Lung (tissue), 11 donors: ENCODE measurements at regions not wholly inside any gene's neighbourhood (a gene's known extent, or its start where the extent isn't known, plus 50 kb on each side); places are given as distances from the start of the nearest gene placed in this dataset.
"Not testable (repeated sequence)": the region's sequence is repeated elsewhere in the genome, so short reads cannot be mapped to it uniquely, and the experiment has no call there.

Experiments used
- ATAC-seq: fragments of 200-7000 bp; cut with Tn5 transposase; one replicate; pipeline ENCODE4 v1.9.1; 2020; ENCODE audit warnings: moderate number of reproducible peaks; ENCODE audit not compliant: insufficient read depth, low FRiP score
- DNase-seq, 3 donors: peaks; one replicate each; pipeline ENCODE4 v3.0.0-alpha.2; 2013 to 2017
- H3K27ac ChIP-seq, 2 donors: one replicate each; pipeline ENCODE4 v1.5.1; 2013; ENCODE audit warnings: mild to moderate bottlenecking in 2 of 2, moderate library complexity in 2 of 2, control low read depth in 1 of 2, inconsistent platforms in 1 of 2, low read depth in 1 of 2, low read length in 1 of 2
- H3K27me3 ChIP-seq, 3 donors: one replicate each; pipeline ENCODE4 v1.5.1; 2013; ENCODE audit warnings: low read length in 2 of 3; ENCODE audit not compliant: control insufficient read depth in 3 of 3, insufficient read depth in 3 of 3
- H3K36me3 ChIP-seq, 4 donors: one replicate each; pipeline ENCODE4 v1.5.1; 2013; ENCODE audit warnings: low read length in 4 of 4, mild to moderate bottlenecking in 1 of 4, moderate library complexity in 1 of 4; ENCODE audit not compliant: control insufficient read depth in 4 of 4, insufficient read depth in 4 of 4
- H3K4me1 ChIP-seq, 5 donors: one replicate each; pipeline ENCODE4 v1.5.1; 2013; ENCODE audit warnings: low read length in 5 of 5, mild to moderate bottlenecking in 2 of 5, moderate library complexity in 1 of 5; ENCODE audit not compliant: control insufficient read depth in 5 of 5, insufficient read depth in 5 of 5
- H3K4me3 ChIP-seq: one replicate; pipeline ENCODE4 v1.5.1; 2013; ENCODE audit warnings: mild to moderate bottlenecking, control low read depth, moderate library complexity
- H3K9ac ChIP-seq, 2 donors: one replicate each; pipeline ENCODE4 v1.5.1; 2013; ENCODE audit warnings: low read length in 2 of 2, control low read depth in 1 of 2; ENCODE audit not compliant: insufficient read depth in 1 of 2
- H3K9me3 ChIP-seq, 4 donors: one replicate each; pipeline ENCODE4 v1.5.1; 2013; ENCODE audit warnings: low read length in 3 of 4, mild to moderate bottlenecking in 1 of 4, moderate library complexity in 1 of 4; ENCODE audit not compliant: control insufficient read depth in 4 of 4, insufficient read depth in 3 of 4
- CTCF ChIP-seq: IDR thresholded peaks from 2 replicates; pipeline ENCODE4 v1.5.1; 2012; ENCODE audit warnings: mild to moderate bottlenecking; ENCODE audit errors: control extremely low read depth, extremely low read depth
- WGBS, 2 donors: extraction: QIAGEN DNeasy Blood & Tissue Kit; methylation state at CpG; one replicate each; pipeline ENCODE4 v1.1.7; 2013; 5-methylcytosine and 5-hydroxymethylcytosine counted together
- donor health status: control.
- donor health status: control.
- donor health status: Bipolar disorder and iron deficiency.
- donor health status: healthy.
- donor health status: DM: yes; HTN: yes; CAD: no.

DNA sequence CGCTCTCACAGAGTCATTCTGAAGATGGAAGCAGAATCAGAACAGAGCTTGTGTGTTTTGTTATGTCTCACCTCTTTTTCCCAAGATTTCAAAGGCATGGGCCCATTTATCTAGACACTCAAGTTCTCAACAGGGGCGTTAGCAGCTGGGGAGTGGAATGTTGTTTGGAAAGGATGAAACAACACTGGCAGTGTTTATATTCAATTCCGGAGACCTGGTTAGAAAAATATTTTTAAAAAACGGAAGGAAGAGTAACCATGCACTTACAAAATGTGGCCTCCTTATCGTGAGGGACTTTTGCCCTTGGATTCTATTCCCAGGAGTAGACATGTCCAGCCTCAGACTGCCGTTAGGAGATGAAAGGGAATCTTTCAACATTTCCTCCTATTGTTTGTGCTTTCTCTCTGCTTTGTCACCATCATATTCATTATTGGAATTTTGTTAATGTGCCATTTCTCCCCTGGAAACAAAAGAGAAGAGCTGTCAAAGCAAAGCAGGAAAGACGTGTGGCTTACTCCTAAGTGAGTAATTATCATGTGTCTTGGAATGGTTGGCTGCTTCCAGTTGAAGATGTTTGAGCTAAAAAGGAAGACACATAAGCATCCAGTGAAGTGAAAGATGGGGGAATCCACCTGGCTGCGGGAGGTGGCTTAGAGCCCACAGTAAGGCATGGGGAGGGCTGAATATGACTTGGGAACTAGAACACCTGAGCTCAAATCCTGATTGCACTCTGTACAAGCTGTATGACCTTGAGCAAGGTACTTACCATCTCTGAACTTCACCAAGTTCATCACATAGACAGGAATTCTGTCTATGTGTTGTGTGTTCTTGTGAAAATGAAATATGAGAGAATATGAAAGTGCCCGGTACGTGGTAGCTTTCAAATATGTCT is 71.7 kb upstream of the JUN start:
- Histone ChIP-seq H3K4me3 (no peak overlapping the region), H3K27ac (peak overlapping the region in 1 of 2 donors; percentile 61), H3K36me3 (no peaks in the 10 kb centered on the region), H3K27me3 (no peaks in the 10 kb centered on the region), H3K4me1 (peaks cover 0 to 24% (median 15%) of the 10 kb centered on the region in 5 donors), H3K9me3 (no peaks in the 10 kb centered on the region), H3K9ac (no peak overlapping the region)
- peak in 2 of 3 donors; percentile 53 to 63 for DNase-seq
- no peak for ATAC-seq
- 57 to 69% methylated on average over 10 of the region's 10 CpGs for WGBS, 2 donors
- TF ChIP-seq CTCF, result no peak

- 94 to 96% methylated on average over 1 of the region's 1 CpG for WGBS, 2 donors
- not testable (repeated sequence) for H3K27me3 ChIP-seq, DNase-seq, H3K4me3 ChIP-seq, H3K36me3 ChIP-seq, H3K9me3 ChIP-seq, H3K9ac ChIP-seq, H3K27ac ChIP-seq, ATAC-seq
- peaks cover 0 to 24% (median 15%) of the 10 kb centered on the region in 5 donors for H3K4me1 ChIP-seq
Observed at GRCh38 chr1:58856281-58856680, 72.4 kb upstream of the JUN start.

GRCh38 chr1:58857680-58858673 is 74.1 kb upstream of the JUN start:
- TF ChIP-seq CTCF, result no peak
- peak in 1 of 3 donors; percentile 26 for DNase-seq
- no peak overlapping the region for H3K4me3 ChIP-seq
- no peak overlapping the region for H3K9ac ChIP-seq
- peak overlapping the region in 1 of 2 donors; percentile 49 for H3K27ac ChIP-seq
- H3K27me3 ChIP-seq, result no peaks in the 10 kb centered on the region
- no peaks in the 10 kb centered on the region for H3K36me3 ChIP-seq
- H3K4me1 ChIP-seq, result peaks cover 0 to 22% (median 15%) of the 10 kb centered on the region in 5 donors
- 53 to 74% methylated on average over 3 of the region's 3 CpGs for WGBS, 2 donors
- peak; percentile 53 for ATAC-seq
- no peaks in the 10 kb centered on the region for H3K9me3 ChIP-seq
